A673 (cell line): ENCODE measurements at regions not wholly inside any gene's neighbourhood (a gene's known extent, or its start where the extent isn't known, plus 50 kb on each side); places are given as distances from the start of the nearest gene placed in this dataset.

Source experiments
- BruUV-seq: library from RNA; stranded (reverse); fragments of 400-500 nt; replicated peaks from 2 replicates; lab custom pipeline; 2021; lab: Mats Ljungman, UMichigan
- CTCF ChIA-PET: fragments of 300-600 bp; sonication (Branson Sonifier 250); formaldehyde crosslinking; loops from one replicate; lab custom pipeline; 2022; ENCODE audit warnings: antibody characterized with exemption; lab: Charles Lee
- POLR2A ChIA-PET: fragments of 300-600 bp; sonication (Branson Sonifier 250); formaldehyde crosslinking; loops from one replicate; lab custom pipeline; 2022; ENCODE audit warnings: antibody characterized with exemption; ENCODE audit not compliant: low non-redundant PET; lab: Charles Lee
- DNase-seq: peaks from one replicate; pipeline ENCODE4 v3.0.0-alpha.2; 2015; ENCODE audit warnings: low spot score
- H3K27ac ChIP-seq: fragments of 200-600 bp; sonication (generic); 2 replicates; pipeline ENCODE4 v1.5.1; 2016; ENCODE audit warnings: mixed run types, low read depth, mild to moderate bottlenecking, mixed read lengths, antibody characterized with exemption, low read length; ENCODE audit not compliant: poor library complexity, severe bottlenecking
- H3K27me3 ChIP-seq: fragments of 200-600 bp; sonication (generic); replicated peaks from 2 replicates; pipeline ENCODE4 v1.6.1; 2017; ENCODE audit warnings: mixed run types, low read depth, mild to moderate bottlenecking, mixed read lengths, antibody characterized with exemption, low read length; ENCODE audit not compliant: insufficient read depth, poor library complexity
- H3K36me3 ChIP-seq: fragments of 200-600 bp; sonication (generic); 2 replicates; pipeline ENCODE4 v1.6.1; 2016; ENCODE audit warnings: mixed run types, mild to moderate bottlenecking, mixed read lengths, antibody characterized with exemption, low read length; ENCODE audit not compliant: insufficient read depth, poor library complexity, severe bottlenecking
- H3K4me1 ChIP-seq: fragments of 200-600 bp; sonication (generic); 2 replicates; pipeline ENCODE4 v1.6.1; 2017; ENCODE audit warnings: mixed run types, mild to moderate bottlenecking, mixed read lengths, antibody characterized with exemption, low read length; ENCODE audit not compliant: insufficient read depth, poor library complexity, severe bottlenecking
- H3K4me3 ChIP-seq: fragments of 200-600 bp; sonication (generic); 2 replicates; pipeline ENCODE4 v1.5.1; 2016; ENCODE audit warnings: low read depth, mixed run types, mild to moderate bottlenecking, mixed read lengths, low read length; ENCODE audit not compliant: poor library complexity, severe bottlenecking
- H3K9me3 ChIP-seq: fragments of 200-600 bp; sonication (generic); 2 replicates; pipeline ENCODE4 v1.6.1; 2016; ENCODE audit warnings: mixed run types, low read depth, mild to moderate bottlenecking, mixed read lengths, antibody characterized with exemption, low read length; ENCODE audit not compliant: poor library complexity, severe bottlenecking
- EZH2 ChIP-seq: fragments of 200-600 bp; sonication (generic); IDR thresholded peaks from 2 replicates; pipeline ENCODE4 v1.6.1; 2017; ENCODE audit warnings: borderline replicate concordance, low read depth, mild to moderate bottlenecking, mixed read lengths, antibody characterized with exemption, low read length; ENCODE audit not compliant: poor library complexity, severe bottlenecking
- intact Hi-C: fragments of 100-400 bp; cut with micrococcal nuclease; formaldehyde crosslinking; loops from one replicate; pipeline ENCODE4 v1.10.0; 2022; ENCODE audit not compliant: unreplicated experiment
- TF ChIP-seq, protein P1 (sequence below): fragments of 300-800, 200-600 bp; sonication (generic); conservative IDR thresholded peaks from 2 replicates; pipeline ENCODE4 v1.5.1; 2017; ENCODE audit warnings: low read depth, mild to moderate bottlenecking, antibody characterized with exemption, low read length, moderate library complexity, mixed read lengths

DNA sequence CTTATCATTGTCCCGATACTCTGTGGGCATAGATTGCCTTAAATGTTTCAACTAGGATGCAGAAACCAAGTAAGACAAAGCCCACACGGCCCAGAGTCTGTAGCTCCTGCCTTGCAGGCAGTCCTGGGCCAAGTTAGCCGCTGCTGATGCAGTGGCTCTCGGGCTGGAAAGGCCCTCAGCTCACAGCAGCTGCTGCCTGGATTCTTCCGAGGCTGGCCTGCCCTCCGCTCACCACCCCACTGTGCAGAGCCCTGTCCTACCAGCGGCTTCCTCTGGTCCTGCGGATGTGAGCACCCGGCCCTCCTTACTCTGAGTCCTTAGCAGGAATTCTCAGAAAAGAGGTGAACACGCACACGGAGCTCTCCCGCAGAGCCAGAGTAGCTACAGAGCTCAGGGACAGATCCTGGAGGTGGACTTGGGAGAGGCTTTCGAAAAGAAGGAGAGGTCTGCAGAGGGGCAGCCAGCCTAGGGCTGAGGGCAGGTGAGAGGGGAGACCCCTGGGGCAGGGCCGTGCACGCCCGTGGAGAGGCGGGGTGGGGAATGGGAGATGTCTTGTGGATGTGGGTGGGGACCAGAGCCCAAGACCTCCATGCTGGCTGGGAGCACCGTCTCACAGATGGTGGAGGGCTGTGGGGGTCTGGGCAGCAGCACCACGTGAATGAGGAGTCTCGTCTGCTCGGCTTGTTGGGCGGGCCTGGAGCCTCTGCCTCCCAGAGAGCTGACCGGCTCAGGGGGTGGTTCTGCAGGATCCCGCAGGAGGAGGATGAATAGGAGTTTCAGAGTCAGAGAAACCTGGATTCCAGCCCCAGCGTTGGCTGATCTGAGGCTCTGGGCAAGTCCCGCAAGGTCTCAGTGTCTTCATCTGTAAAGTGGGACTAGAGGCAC, 117.4 kb upstream of the B3GAT1 start:
- no peaks in the 10 kb centered on the region for H3K36me3 ChIP-seq
- H3K4me1 ChIP-seq: no peaks in the 10 kb centered on the region

DNA sequence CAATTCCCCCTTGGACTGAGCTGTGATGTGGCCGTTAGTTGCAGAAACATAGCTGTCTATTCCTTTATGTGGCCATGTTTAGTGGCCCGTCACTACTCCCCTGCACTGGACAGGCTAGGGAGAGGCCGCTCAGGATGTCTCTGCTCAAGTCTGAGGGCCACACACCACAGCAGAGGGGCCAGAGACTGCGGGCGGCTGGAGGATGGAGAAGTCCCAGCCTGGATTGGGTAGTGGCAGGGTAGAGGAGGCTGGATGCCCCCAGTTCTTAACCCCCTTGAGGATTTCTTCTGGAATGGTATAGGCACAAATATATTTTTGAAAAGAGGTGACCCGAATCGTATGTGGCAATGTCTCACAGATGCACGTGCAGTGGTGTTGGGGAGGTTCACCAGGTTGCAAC, 116.4 kb upstream of the B3GAT1 start:
- ChIA-PET CTCF (no interaction called here), POLR2A (no interaction called here)
- no peak for DNase-seq
- H3K27ac ChIP-seq: no peak overlapping the region
- no peaks in the 10 kb centered on the region for H3K4me1 ChIP-seq
- no peaks in the 10 kb centered on the region for H3K9me3 ChIP-seq
- no peaks in the 10 kb centered on the region for H3K27me3 ChIP-seq
- H3K36me3 ChIP-seq: no peaks in the 10 kb centered on the region
- no TSS peak for BruUV-seq
- H3K4me3 ChIP-seq: no peak overlapping the region
- intact Hi-C loops: no loop called here
- no peak for TF ChIP-seq EZH2
- TF ChIP-seq, protein P1, sequence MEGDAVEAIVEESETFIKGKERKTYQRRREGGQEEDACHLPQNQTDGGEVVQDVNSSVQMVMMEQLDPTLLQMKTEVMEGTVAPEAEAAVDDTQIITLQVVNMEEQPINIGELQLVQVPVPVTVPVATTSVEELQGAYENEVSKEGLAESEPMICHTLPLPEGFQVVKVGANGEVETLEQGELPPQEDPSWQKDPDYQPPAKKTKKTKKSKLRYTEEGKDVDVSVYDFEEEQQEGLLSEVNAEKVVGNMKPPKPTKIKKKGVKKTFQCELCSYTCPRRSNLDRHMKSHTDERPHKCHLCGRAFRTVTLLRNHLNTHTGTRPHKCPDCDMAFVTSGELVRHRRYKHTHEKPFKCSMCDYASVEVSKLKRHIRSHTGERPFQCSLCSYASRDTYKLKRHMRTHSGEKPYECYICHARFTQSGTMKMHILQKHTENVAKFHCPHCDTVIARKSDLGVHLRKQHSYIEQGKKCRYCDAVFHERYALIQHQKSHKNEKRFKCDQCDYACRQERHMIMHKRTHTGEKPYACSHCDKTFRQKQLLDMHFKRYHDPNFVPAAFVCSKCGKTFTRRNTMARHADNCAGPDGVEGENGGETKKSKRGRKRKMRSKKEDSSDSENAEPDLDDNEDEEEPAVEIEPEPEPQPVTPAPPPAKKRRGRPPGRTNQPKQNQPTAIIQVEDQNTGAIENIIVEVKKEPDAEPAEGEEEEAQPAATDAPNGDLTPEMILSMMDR: no peak

More for the DNA sequence above, 117.4 kb upstream of the B3GAT1 start:
- intact Hi-C loops: no loop called here
- Histone ChIP-seq H3K27me3 (no peaks in the 10 kb centered on the region), H3K4me3 (no peak overlapping the region), H3K9me3 (no peaks in the 10 kb centered on the region), H3K27ac (no peak overlapping the region)
- DNase-seq: no peak
- TF ChIP-seq, protein P1: no peak
- TF ChIP-seq EZH2: no peak
- ChIA-PET CTCF (no interaction called here), POLR2A (no interaction called here)
- no TSS peak for BruUV-seq

DNA sequence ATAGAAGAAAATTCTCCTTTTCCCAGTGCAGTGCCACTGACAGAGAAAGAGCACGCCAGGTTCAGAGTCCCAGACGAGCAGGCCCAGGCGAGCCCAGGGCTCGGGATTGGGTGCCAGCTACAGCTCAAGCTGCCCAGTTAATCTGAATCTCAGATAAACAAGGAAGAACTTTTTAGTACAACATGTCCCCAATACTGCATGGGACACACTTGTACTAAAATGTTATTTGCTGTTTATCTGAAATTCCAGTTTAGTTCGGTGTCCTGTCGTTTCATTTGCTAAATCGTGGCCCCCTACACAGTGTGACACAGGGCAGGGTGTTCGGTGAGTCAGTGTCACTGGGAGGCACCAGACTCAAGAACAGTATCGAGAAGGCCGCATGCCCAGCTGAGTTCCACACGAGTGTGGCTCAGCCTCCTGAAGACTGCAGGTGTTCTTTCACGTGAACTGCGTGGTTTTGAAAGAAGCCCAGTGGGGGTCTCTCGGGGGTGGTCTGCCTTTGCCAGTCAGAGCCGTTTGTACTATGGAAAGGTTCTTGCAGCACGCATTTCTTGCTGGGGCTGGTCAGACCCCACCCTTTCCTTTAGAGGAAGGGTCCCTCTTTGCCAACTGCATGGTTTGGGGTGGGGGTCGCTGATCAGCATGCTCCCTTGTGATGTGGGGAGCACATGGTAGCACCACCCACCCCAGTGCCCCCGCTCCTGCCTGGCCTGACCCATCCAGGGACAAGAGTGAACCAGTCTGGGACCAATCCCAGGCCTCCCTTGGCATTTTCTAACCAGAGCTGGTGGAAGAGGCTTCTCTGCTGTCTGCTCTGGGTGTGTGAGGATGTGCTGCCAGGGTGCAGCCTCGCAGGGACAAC, 115.6 kb upstream of the B3GAT1 start:
- no peak for DNase-seq
- TF ChIP-seq, protein P1: no peak
- TF ChIP-seq EZH2: no peak

More for the DNA sequence above, 115.6 kb upstream of the B3GAT1 start:
- BruUV-seq: no TSS peak
- Histone ChIP-seq H3K27ac (no peak overlapping the region), H3K4me1 (no peaks in the 10 kb centered on the region), H3K36me3 (no peaks in the 10 kb centered on the region), H3K9me3 (no peaks in the 10 kb centered on the region), H3K27me3 (no peaks in the 10 kb centered on the region), H3K4me3 (no peak overlapping the region)
- POLR2A ChIA-PET: no interaction called here
- intact Hi-C loops: no loop called here
- CTCF ChIA-PET: no interaction called here
